GM12878 (cell line): ENCODE measurements at regions not wholly inside any gene's neighbourhood (a gene's known extent, or its start where the extent isn't known, plus 50 kb on each side); places are given as distances from the start of the nearest gene placed in this dataset.

ENCODE experiments used
- ATAC-seq: fragments of 200-7000 bp; cut with Tn5 transposase; 3 replicates; pipeline ENCODE4 v1.9.1; 2020; ENCODE audit warnings: mild to moderate bottlenecking, moderate library complexity
- BruUV-seq: library from RNA; stranded (reverse); fragments of 400-500 nt; replicated peaks from 2 replicates; lab custom pipeline; 2021; lab: Mats Ljungman, UMichigan
- CTCF ChIA-PET: fragments of 300-600 bp; sonication (Branson Sonifier 250); formaldehyde crosslinking; extraction: SDS; loops from one replicate; lab custom pipeline; 2021; ENCODE audit warnings: inconsistent platforms; lab: Yijun Ruan, JAX
- POLR2A ChIA-PET: fragments of 350-600 bp; formaldehyde crosslinking; extraction: SDS; loops from one replicate; lab custom pipeline; 2021; ENCODE audit warnings: inconsistent platforms; lab: Charles Lee
- RAD21 ChIA-PET: fragments of 300-600 bp; sonication (Branson Sonifier 250); formaldehyde crosslinking; loops from one replicate; lab custom pipeline; 2023; ENCODE audit warnings: antibody characterized with exemption; ENCODE audit not compliant: unreplicated experiment; lab: Charles Lee
- SMC1A ChIA-PET: fragments of 300-600 bp; sonication (Branson Sonifier 250); formaldehyde crosslinking; loops from one replicate; lab custom pipeline; 2023; ENCODE audit not compliant: unreplicated experiment, uncharacterized antibody; lab: Charles Lee
- DNase-seq: peaks from one replicate; pipeline ENCODE4 v3.0.0-alpha.2; 2011; ENCODE audit warnings: low read depth, low spot score
- FAIRE-seq: peaks from 3 replicates; lab custom pipeline; 2011; peaks lifted over from hg19 to GRCh38; lab: Jason Lieb, UNC
- H2AFZ ChIP-seq: 2 replicates; pipeline ENCODE4 v1.6.0; 2011; ENCODE audit warnings: low read depth, low read length, control low read depth; ENCODE audit not compliant: control insufficient read depth
- H3K27ac ChIP-seq: 2 replicates; pipeline ENCODE4 v1.5.1; 2011; ENCODE audit warnings: control low read depth; ENCODE audit not compliant: control insufficient read depth, insufficient read depth
- H3K27me3 ChIP-seq, 2 experiments: replicated peaks in 1 of 2; 2 replicates each; pipeline versions ENCODE4 v1.6.0 to v1.6.1; 2011; ENCODE audit warnings: low read length in 1 of 2; ENCODE audit not compliant: control insufficient read depth in 2 of 2, insufficient read depth in 2 of 2
- H3K36me3 ChIP-seq, 2 experiments: 2 replicates each; pipeline ENCODE4 v1.5.1; 2011; ENCODE audit warnings: low read length in 1 of 2; ENCODE audit not compliant: control insufficient read depth in 2 of 2, insufficient read depth in 2 of 2
- H3K4me1 ChIP-seq: 2 replicates; pipeline ENCODE4 v1.6.1; 2011; ENCODE audit warnings: mild to moderate bottlenecking, low read length, moderate library complexity, mixed read lengths; ENCODE audit not compliant: control insufficient read depth, insufficient read depth
- H3K4me2 ChIP-seq: 2 replicates; pipeline ENCODE4 v1.6.0; 2011; ENCODE audit warnings: control low read depth; ENCODE audit not compliant: control insufficient read depth, insufficient read depth
- H3K4me3 ChIP-seq: fragments of 200-600 bp; sonication (generic); 2 replicates; pipeline ENCODE4 v1.5.1; 2016
- H3K79me2 ChIP-seq: 2 replicates; pipeline ENCODE4 v1.6.0; 2011; ENCODE audit warnings: low read length; ENCODE audit not compliant: control insufficient read depth, insufficient read depth
- H3K9ac ChIP-seq: 2 replicates; pipeline ENCODE4 v1.8.0; 2011; ENCODE audit warnings: low read length, control low read depth, mixed read lengths; ENCODE audit not compliant: control insufficient read depth, insufficient read depth
- H3K9me3 ChIP-seq: replicated peaks from 3 replicates; pipeline ENCODE4 v1.5.1; 2011; ENCODE audit warnings: mild to moderate bottlenecking, low read length; ENCODE audit not compliant: control insufficient read depth, insufficient read depth
- H4K20me1 ChIP-seq: 2 replicates; pipeline ENCODE4 v1.6.0; 2011; ENCODE audit not compliant: control insufficient read depth, insufficient read depth
- CBX3 ChIP-seq: fragments of 200-600 bp; sonication (generic); IDR thresholded peaks from 2 replicates; pipeline ENCODE4 v1.6.1; 2016; ENCODE audit warnings: low read depth, borderline replicate concordance
- CHD1 ChIP-seq: IDR thresholded peaks from 2 replicates; pipeline ENCODE4 v1.6.1; 2012; ENCODE audit warnings: low read depth, low read length, improper control_type of control experiment
- ELK1 ChIP-seq: IDR thresholded peaks from 2 replicates; pipeline ENCODE4 v1.6.1; 2012; ENCODE audit warnings: low read depth, low read length, improper control_type of control experiment
- EP300 ChIP-seq, 2 experiments: fragments of 150-350 bp in 1 of 2; IDR thresholded peaks; 2 replicates each; pipeline ENCODE4 v1.6.1; 2011 to 2012; ENCODE audit warnings: low read depth in 2 of 2, low read length in 2 of 2, borderline replicate concordance in 1 of 2, improper control_type of control experiment in 1 of 2, inconsistent platforms in 1 of 2; ENCODE audit not compliant: control insufficient read depth in 1 of 2
- FOXM1 ChIP-seq: IDR thresholded peaks from 2 replicates; pipeline ENCODE4 v1.6.1; 2012; ENCODE audit warnings: low read depth, mild to moderate bottlenecking, inconsistent platforms, low read length, moderate library complexity
- POLR2AphosphoS5 ChIP-seq: IDR thresholded peaks from 2 replicates; pipeline ENCODE4 v1.6.1; 2011; ENCODE audit warnings: mild to moderate bottlenecking, low read length, inconsistent platforms
- SP1 ChIP-seq: IDR thresholded peaks from one replicate; pipeline ENCODE4 v1.6.1; 2011; ENCODE audit warnings: low read depth, low read length
- TCF7 ChIP-seq: IDR thresholded peaks from 2 replicates; pipeline ENCODE4 v1.6.1; 2014; ENCODE audit warnings: antibody characterized with exemption, borderline replicate concordance
- ZZZ3 ChIP-seq: IDR thresholded peaks from 2 replicates; pipeline ENCODE4 v1.6.1; 2011; ENCODE audit warnings: low read depth; ENCODE audit not compliant: control insufficient read depth, insufficient read length
- WGBS: methylation state at CpG from one replicate; pipeline ENCODE4 v1.1.6; 2016; ENCODE audit warnings: low lambda C conversion rate; ENCODE audit not compliant: insufficient replicate concordance, insufficient coverage; ENCODE audit errors: missing lambda C conversion rate; 5-methylcytosine and 5-hydroxymethylcytosine counted together
- in situ Hi-C: fragments of 300-500 bp; cut with MboI; formaldehyde crosslinking; loops from 9 replicates; pipeline ENCODE4 v1.14.3; 2018; ENCODE audit warnings: mixed read lengths
- intact Hi-C: fragments of 100-400 bp; cut with micrococcal nuclease; formaldehyde crosslinking; loops from one replicate; pipeline ENCODE4 v1.14.2; 2022; ENCODE audit not compliant: unreplicated experiment
- TF ChIP-seq, protein P1 (sequence below): IDR thresholded peaks from 2 replicates; pipeline ENCODE4 v1.6.1; 2011; ENCODE audit warnings: mild to moderate bottlenecking, low read depth, low read length, moderate library complexity; ENCODE audit not compliant: insufficient replicate concordance

DNA sequence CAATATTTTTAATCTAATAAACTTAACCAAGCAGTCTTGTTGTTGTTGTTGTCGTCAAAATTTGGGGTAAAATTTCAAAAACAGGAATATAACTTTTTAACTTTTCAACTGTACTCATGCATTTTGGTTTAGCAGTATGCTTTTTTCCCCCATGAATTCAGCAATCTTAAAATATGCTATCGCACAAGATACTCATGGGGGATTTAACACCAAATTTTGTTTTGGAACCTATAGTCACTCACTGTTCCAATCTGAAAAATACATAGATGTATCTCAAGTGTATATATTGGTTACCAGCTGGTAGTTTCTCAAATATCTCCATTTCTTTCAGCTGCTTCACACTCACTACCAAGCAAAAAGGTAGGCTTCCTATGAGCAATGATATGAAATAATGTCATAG, 91.4 kb upstream of the PIK3CG start:
- intact Hi-C loops (no loop called here), in situ Hi-C loops (no loop called here)
- DNase-seq, result no peak
- Histone ChIP-seq H3K9ac (no peak overlapping the region), H2AFZ (no peak overlapping the region), H3K9me3 (no peaks in the 10 kb centered on the region; the same call in 2 of the 3 replicates), H3K4me3 (no peak overlapping the region), H3K36me3 (no peaks in the 10 kb centered on the region), H3K4me2 (no peak overlapping the region), H4K20me1 (no peaks in the 10 kb centered on the region), H3K27ac (no peak overlapping the region), H3K4me1 (no peaks in the 10 kb centered on the region), H3K79me2 (no peaks in the 10 kb centered on the region), H3K27me3 (no peaks in the 10 kb centered on the region)
- ChIA-PET RAD21 (no interaction called here), POLR2A (no interaction called here), CTCF (no interaction called here), SMC1A (no interaction called here)
- WGBS, result 90% methylated on average over 2 of the region's 2 CpGs
- TF ChIP-seq CHD1 (no peak), EP300 (IDR thresholded peaks at IDR 0.05; ENCODE audit: borderline replicate concordance in 1 of 2, control insufficient read depth in 1 of 2, low read depth in 2 of 2, low read length in 2 of 2) (no peak)
- no TSS peak for BruUV-seq
- no peak for ATAC-seq
- no peak for FAIRE-seq

GRCh38 chr7:106774213-106774767, 90.8 kb upstream of the PIK3CG start:
- ChIA-PET RAD21 (no interaction called here), CTCF (interaction anchor here (1.0 kb wide), 1 partner anchor 74 kb away, joined by 3 read pairs; no protein-coding TSS in a partner anchor), SMC1A (no interaction called here), POLR2A (no interaction called here)
- TF ChIP-seq ELK1 (no peak), CBX3 (no peak), ZZZ3 (no peak), POLR2AphosphoS5 (no peak), SP1 (no peak), FOXM1 (no peak), TCF7 (no peak)
- TF ChIP-seq, protein P1, sequence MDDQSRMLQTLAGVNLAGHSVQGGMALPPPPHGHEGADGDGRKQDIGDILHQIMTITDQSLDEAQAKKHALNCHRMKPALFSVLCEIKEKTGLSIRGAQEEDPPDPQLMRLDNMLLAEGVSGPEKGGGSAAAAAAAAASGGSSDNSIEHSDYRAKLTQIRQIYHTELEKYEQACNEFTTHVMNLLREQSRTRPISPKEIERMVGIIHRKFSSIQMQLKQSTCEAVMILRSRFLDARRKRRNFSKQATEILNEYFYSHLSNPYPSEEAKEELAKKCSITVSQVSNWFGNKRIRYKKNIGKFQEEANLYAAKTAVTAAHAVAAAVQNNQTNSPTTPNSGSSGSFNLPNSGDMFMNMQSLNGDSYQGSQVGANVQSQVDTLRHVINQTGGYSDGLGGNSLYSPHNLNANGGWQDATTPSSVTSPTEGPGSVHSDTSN, result no peak
- no peak for DNase-seq
- no peaks in the 10 kb centered on the region for H3K79me2 ChIP-seq
- WGBS, result 34% methylated on average over 4 of the region's 4 CpGs
- BruUV-seq, result no TSS peak
- no peak overlapping the region for H3K27ac ChIP-seq
- no peak overlapping the region for H3K4me2 ChIP-seq
- no peaks in the 10 kb centered on the region for H3K27me3 ChIP-seq
- no peaks in the 10 kb centered on the region for H4K20me1 ChIP-seq
- no peaks in the 10 kb centered on the region for H3K4me1 ChIP-seq
- no peak overlapping the region for H3K9ac ChIP-seq
- no peaks in the 10 kb centered on the region for H3K36me3 ChIP-seq
- in situ Hi-C loops (no loop called here), intact Hi-C loops (no loop called here)
- H3K9me3 ChIP-seq, result no peaks in the 10 kb centered on the region; the same call in 2 of the 3 replicates
- FAIRE-seq, result no peak
- ATAC-seq, result no peak
- H2AFZ ChIP-seq, result no peak overlapping the region
- no peak overlapping the region for H3K4me3 ChIP-seq
